Parathyroid adenoma (tissue), 2 donors: ENCODE measurements at regions not wholly inside any gene's neighbourhood (a gene's known extent, or its start where the extent isn't known, plus 50 kb on each side); places are given as distances from the start of the nearest gene placed in this dataset.

ENCODE experiments used
- H2AFZ ChIP-seq: fragments of 300-600 bp; sonication (generic); one replicate; pipeline ENCODE4 v1.7.0; 2017; ENCODE audit warnings: antibody characterized with exemption, mild to moderate bottlenecking
- H3K27ac ChIP-seq: fragments of 300-600 bp; sonication (generic); one replicate; pipeline ENCODE4 v1.7.0; 2017
- H3K27me3 ChIP-seq: fragments of 300-600 bp; sonication (generic); one replicate; pipeline ENCODE4 v1.7.0; 2017; ENCODE audit warnings: low read length; ENCODE audit not compliant: control insufficient read depth, insufficient read depth
- H3K36me3 ChIP-seq: fragments of 300-600 bp; sonication (generic); one replicate; pipeline ENCODE4 v1.7.0; 2017; ENCODE audit warnings: low read length; ENCODE audit not compliant: control insufficient read depth, insufficient read depth
- H3K4me1 ChIP-seq: fragments of 300-600 bp; sonication (generic); one replicate; pipeline ENCODE4 v1.7.0; 2017; ENCODE audit warnings: control low read depth
- H3K4me2 ChIP-seq: fragments of 300-600 bp; sonication (generic); one replicate; pipeline ENCODE4 v1.7.0; 2017; ENCODE audit warnings: low read length
- H3K4me3 ChIP-seq: fragments of 300-600 bp; sonication (generic); one replicate; pipeline ENCODE4 v1.7.0; 2017; ENCODE audit warnings: low read depth, low read length
- H3K79me2 ChIP-seq: fragments of 300-600 bp; sonication (generic); one replicate; pipeline ENCODE4 v1.7.0; 2017; ENCODE audit warnings: control low read depth
- H3K9ac ChIP-seq: fragments of 300-600 bp; sonication (generic); one replicate; pipeline ENCODE4 v1.7.0; 2017; ENCODE audit warnings: mild to moderate bottlenecking
- H3K9me3 ChIP-seq: fragments of 300-600 bp; sonication (generic); one replicate; pipeline ENCODE4 v1.7.0; 2017; ENCODE audit warnings: low read length; ENCODE audit not compliant: control insufficient read depth
- CTCF ChIP-seq: fragments of 300-600 bp; sonication (generic); IDR thresholded peaks from one replicate; pipeline ENCODE4 v1.7.0; 2017; ENCODE audit warnings: antibody characterized with exemption, mild to moderate bottlenecking
- donor health status: primary hyperparathyroidism.

- no peak for TF ChIP-seq CTCF
- Histone ChIP-seq H3K4me2 (no peak overlapping the region), H3K79me2 (no peaks in the 10 kb centered on the region), H3K4me3 (no peak overlapping the region), H3K9ac (no peak overlapping the region), H2AFZ (no peak overlapping the region), H3K27ac (no peak overlapping the region), H3K27me3 (no peaks in the 10 kb centered on the region), H3K9me3 (no peaks in the 10 kb centered on the region), H3K4me1 (no peaks in the 10 kb centered on the region), H3K36me3 (no peaks in the 10 kb centered on the region)
These were observed 578.3 kb downstream of the CMPK2 start for GRCh38 chr2:6287406-6287805.

DNA sequence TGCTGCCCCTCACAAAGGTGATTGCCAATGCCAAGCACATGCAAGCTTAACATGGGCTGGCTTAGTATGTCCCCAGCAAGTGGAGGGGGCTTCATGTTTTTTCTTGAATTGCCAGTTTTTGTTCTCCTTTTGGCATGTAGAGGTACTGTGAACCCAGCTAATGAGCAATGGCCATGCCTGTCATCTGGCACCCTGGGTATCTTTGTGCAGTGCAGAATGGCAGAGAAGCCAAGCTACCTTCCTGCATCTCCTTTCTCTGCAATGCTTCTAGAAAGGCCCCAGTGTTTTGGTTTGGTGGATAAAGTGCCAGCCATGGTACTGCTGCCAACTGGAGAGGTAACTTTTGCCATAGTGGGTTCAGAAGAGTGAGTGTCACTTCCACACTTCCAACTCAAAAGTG is 576.9 kb downstream of the CMPK2 start:
- no peaks in the 10 kb centered on the region for H3K36me3 ChIP-seq
- H3K9ac ChIP-seq: no peak overlapping the region
- no peak overlapping the region for H3K4me2 ChIP-seq
- TF ChIP-seq CTCF: no peak
- H3K27ac ChIP-seq: no peak overlapping the region
- no peaks in the 10 kb centered on the region for H3K79me2 ChIP-seq
- no peak overlapping the region for H2AFZ ChIP-seq
- H3K27me3 ChIP-seq: no peaks in the 10 kb centered on the region
- H3K4me3 ChIP-seq: no peak overlapping the region
- no peaks in the 10 kb centered on the region for H3K4me1 ChIP-seq
- H3K9me3 ChIP-seq: no peaks in the 10 kb centered on the region

DNA sequence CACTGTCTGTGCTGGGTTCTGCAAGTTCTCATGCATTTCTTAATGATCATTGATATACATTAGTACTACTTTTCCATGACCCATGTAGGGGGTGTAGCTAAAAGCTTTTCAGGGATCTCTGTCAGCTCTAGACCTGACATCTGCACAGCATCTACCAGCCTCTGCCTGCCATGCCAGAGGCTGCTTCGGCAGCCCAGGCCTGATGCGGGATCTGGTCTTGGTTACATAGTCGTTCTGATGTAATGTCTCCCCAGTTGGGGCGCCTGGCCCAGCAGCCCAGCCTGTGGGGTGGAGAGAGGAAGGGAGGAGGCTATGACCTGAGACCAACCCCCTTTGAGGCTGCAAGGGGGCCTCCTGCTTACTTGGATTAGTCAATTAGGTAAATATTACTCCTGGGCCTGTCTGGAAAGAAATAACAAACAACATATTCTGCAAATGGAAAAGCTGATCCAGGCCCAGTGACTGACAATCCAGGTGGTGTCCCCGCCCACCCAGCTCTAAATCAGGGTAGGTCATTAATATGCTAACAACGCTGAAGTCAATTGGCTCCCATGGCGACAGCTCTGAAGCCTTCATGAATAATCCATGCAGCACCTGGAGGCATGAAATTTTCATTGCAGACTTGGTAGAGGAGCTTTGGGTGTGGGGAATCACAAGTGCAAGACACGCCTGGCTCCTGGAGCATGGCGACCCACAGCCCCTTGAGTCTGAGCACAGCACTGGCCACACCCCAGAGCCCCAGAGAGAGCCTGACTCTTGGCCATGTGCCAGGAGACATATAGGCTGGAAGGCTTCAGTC is 575.3 kb downstream of the CMPK2 start:
- Histone ChIP-seq H3K4me2 (no peak overlapping the region), H3K27ac (no peak overlapping the region), H3K4me1 (no peaks in the 10 kb centered on the region), H3K4me3 (no peak overlapping the region), H3K79me2 (no peaks in the 10 kb centered on the region), H3K9me3 (no peaks in the 10 kb centered on the region), H3K9ac (no peak overlapping the region), H3K27me3 (no peaks in the 10 kb centered on the region), H3K36me3 (no peaks in the 10 kb centered on the region), H2AFZ (no peak overlapping the region)
- no peak for TF ChIP-seq CTCF

DNA sequence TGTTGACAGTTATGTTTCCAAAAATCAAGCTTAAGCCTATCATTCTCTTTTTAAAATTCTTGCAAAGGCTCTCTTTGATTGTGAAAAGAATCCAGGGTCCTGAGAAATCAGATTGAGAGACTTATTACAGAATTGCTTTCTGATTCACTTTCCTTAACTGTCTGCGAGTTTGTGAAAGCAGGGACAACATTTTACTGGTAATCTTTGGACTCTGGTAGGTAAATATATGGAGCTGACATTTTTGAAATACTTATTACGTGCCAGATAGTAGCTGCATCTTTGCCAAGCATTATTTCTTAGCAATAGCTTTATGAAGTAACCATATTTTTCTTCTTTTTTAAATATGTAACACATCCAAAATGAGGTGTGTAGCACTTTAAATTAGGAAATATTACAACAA is 570.9 kb downstream of the CMPK2 start:
- H3K27me3 ChIP-seq: no peaks in the 10 kb centered on the region
- no peaks in the 10 kb centered on the region for H3K79me2 ChIP-seq
- no peak overlapping the region for H3K4me3 ChIP-seq
- H3K4me1 ChIP-seq: no peaks in the 10 kb centered on the region
- H3K27ac ChIP-seq: no peak overlapping the region
- H2AFZ ChIP-seq: no peak overlapping the region
- no peaks in the 10 kb centered on the region for H3K36me3 ChIP-seq
- no peak for TF ChIP-seq CTCF
- H3K9me3 ChIP-seq: no peaks in the 10 kb centered on the region
- no peak overlapping the region for H3K9ac ChIP-seq
- no peak overlapping the region for H3K4me2 ChIP-seq

DNA sequence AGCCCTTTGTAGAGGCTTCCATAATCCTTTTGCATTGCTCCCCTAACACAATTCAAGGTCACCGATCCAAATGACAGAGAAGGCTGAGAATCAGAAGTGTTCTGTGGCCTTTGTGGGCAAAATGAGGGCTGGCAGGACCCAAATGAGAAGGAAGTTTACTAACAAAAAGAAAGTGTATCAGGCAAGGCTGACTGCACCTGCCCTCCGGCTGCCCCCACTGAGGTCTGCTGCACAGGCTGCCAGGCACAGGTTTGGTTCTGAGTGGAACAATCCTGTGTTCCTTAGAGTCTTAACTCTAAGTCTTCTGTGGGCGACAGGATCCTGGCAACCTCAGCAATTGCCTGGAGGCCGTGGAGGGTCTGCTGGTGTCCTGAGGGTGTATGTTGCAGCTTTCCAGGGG is 568.5 kb downstream of the CMPK2 start:
- Histone ChIP-seq H3K27me3 (no peaks in the 10 kb centered on the region), H2AFZ (no peak overlapping the region), H3K9ac (no peak overlapping the region), H3K4me3 (no peak overlapping the region), H3K27ac (no peak overlapping the region), H3K4me2 (no peak overlapping the region), H3K79me2 (no peaks in the 10 kb centered on the region), H3K9me3 (no peaks in the 10 kb centered on the region), H3K36me3 (no peaks in the 10 kb centered on the region), H3K4me1 (no peaks in the 10 kb centered on the region)
- TF ChIP-seq CTCF: no peak
